Germinal center (tissue), 1 donor: ENCODE measurements at regions not wholly inside any gene's neighbourhood (a gene's known extent, or its start where the extent isn't known, plus 50 kb on each side); places are given as distances from the start of the nearest gene placed in this dataset.
"Not testable (repeated sequence)": the region's sequence is repeated elsewhere in the genome, so short reads cannot be mapped to it uniquely, and the experiment has no call there.

Source experiments
- DNase-seq: peaks from one replicate; pipeline ENCODE4 v3.0.0; 2012; ENCODE audit warnings: mixed read lengths, low spot score

- DNase-seq: no peak
These were observed 1015.2 kb upstream of the SLIT2 start for GRCh38 chr4:19236473-19236872.

- DNase-seq: no peak
These were observed 1020.7 kb upstream of the SLIT2 start for GRCh38 chr4:19230906-19231545.

- no peak for DNase-seq
These were observed 1024.0 kb upstream of the SLIT2 start for GRCh38 chr4:19227701-19228100.

DNA sequence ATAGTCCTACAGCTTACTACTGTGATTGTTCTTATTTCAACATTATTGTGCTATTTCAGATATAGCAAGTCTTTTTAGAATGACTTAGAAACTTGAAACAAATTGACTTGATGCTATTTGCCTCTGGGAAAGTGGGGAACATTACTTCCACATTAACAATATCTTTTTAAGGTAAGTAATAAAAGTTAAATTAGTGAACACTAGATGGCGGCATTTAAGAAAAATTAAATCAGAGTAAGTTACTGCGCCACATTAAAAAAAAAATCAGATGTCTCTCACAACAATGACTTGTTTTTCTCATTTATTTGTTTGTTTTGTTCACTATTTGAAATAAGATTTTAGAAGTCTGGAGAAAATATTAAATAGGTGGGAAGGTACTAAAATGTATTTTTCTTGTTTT, 1026.9 kb upstream of the SLIT2 start:
- no peak for DNase-seq

GRCh38 chr4:19216476-19216875, 1035.2 kb upstream of the SLIT2 start:
- no peak for DNase-seq

DNA sequence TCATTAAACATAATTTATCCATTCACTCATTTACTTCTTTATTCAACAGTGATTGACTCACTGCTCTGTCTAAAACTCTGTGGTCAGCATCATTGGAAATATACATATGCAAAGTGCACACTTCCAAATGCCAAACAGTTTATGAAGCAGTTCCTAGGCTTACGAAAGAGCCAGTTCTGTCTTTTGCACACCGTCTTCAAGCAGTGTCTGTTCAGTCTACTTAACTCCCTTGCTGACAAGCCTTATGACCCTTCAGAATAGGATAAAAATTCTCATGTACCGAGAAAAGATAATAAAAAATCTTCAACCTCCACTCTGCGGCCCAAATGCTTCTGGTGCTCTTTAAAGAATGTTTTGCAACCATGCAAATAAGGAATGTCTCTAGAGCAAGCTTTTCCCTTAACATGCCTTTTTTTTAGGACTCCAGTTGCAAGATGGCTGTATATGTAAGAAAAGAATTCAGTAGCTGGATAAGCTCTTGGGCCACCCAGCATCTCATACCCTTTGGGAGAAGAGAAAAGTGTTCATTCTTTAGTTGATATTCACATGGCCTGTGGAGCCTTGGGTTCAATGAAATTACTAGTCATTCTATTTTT, 1037.0 kb upstream of the SLIT2 start:
- DNase-seq: no peak

DNA sequence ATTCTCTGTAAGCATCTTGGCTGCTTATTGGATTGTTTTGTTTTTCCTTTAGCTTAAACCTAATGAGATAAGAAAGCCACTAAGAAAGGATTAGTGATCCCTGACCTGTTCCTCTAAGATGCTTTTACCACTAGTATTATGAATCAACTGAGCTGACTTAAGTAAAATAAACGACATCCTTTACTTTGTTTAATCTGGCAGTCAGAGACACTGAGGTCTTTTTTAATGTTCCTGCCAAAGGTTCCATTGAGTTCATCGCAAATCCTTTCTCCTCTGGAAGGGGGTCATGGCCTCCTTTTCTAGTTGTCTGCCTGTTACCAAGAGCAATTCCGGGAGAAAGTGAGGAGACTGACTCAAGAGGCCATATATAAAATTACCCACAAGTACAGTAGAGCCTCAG, 1038.3 kb upstream of the SLIT2 start:
- no peak for DNase-seq

- no peak for DNase-seq
These were observed 1045.9 kb upstream of the SLIT2 start for GRCh38 chr4:19205853-19206252.

DNA sequence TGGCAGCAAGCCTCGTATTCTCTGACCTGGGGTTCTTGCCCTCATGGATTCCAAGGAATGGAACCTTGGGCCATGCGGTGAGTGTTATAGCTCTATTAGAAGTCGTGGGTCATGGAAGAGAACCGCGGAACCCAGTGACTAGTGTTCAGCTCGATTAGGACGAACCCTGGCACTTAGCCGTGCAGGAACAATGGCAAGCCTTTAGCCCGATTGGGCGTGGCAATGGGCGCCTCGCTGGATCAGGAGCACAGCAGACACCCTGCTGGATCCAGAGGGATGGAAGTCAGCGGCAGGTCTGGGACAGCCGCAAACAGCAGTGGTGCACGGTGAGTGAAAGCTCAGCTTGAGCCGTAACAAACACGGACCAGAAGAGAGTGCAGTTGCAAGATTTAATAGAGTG, 1053.9 kb upstream of the SLIT2 start:
- not testable (repeated sequence) for DNase-seq

GRCh38 chr4:19195696-19196095, 1056.0 kb upstream of the SLIT2 start:
- no peak for DNase-seq

GRCh38 chr4:19194672-19195071, 1057.0 kb upstream of the SLIT2 start:
- no peak for DNase-seq

DNA sequence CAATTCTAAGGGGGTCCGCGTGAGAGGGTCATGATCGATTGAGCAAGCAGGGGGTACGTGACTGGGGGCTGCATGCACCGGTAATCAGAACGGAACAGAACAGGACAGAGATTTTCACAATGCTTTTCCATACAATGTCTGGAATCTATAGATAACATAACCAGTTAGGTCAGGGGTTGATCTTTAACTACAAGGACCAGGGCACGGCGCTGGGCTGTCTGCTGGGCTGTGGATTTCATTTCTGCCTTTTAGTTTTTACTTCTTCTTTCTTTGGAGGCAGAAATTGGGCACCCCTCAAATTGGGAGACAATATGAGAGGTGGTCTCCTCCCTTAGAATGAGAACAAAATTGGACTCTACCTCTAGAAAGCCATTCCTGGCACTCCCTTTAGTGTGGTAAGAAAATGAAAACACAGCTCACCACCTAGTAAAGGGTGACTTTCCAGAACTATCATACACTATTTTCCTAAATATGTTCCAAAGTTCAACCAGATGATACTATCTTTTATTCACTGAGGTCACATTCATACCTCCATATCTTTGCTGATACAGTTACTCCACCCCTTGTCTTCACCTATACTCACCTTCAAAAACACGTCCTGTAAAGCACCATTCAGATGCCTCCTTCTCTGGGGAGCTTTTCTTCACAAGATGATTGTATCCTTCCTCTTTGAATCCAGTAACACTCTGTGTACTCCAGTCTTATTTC, 1058.3 kb upstream of the SLIT2 start:
- no peak for DNase-seq

- no peak for DNase-seq
These were observed 1059.6 kb upstream of the SLIT2 start for GRCh38 chr4:19191979-19192650.

- DNase-seq: no peak
These were observed 1064.0 kb upstream of the SLIT2 start for GRCh38 chr4:19187691-19188090.

DNA sequence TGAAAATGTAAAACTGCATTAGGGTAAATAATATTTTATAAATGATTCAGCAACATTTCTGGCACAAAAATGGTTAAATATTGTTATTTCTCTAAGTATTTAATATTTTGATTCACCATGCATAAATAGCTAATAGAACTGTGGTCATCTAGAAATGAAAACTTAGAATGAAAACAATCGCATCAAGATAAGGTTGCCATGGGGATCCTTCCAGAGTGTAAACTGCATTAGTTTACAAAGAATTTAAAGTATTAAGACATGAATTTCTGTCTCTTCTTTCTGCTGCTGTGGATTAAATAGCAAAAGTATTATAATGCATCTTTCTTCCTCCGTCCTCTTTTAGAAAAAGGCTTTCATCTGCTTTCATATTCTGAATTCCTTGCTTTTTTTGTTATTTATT, 1064.6 kb upstream of the SLIT2 start:
- no peak for DNase-seq

DNA sequence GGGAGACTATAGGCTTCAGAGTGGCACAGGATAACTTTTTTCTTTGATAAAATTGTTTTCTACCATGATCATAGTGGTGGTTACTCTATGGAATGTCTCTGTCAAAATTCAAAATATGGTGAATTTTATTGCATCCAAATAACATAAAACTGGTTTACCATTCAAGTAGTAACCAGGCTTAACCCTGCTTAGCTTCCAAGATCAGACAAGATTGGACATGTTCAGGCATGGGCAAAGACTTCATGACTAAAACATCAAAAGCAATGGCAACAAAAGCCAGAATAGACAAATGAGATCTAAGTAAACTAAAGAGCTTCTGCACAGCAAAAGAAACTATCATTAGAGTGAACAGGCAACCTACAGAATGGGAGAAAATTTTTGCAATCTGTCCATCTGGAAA, 1070.1 kb upstream of the SLIT2 start:
- not testable (repeated sequence) for DNase-seq

DNA sequence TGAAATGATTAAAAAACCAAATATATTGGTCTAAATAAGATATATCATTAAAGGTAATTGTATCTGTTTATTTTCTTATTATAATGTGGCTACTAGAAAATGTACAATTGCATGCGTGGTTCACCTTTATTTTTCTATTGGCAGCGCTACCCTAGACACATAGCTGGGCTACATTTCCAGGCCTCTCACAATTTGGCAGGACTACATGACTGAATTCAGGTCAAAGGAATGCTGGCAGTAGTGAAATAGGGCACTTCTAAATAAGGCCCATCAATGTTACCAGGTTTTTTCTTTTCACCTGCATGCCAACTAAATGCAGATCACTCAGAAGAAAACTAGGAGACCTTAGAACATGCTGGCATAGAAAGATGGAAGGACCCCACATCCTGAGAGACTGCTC, 1072.9 kb upstream of the SLIT2 start:
- no peak for DNase-seq

- no peak for DNase-seq
These were observed 1074.1 kb upstream of the SLIT2 start for GRCh38 chr4:19177616-19178015.

DNA sequence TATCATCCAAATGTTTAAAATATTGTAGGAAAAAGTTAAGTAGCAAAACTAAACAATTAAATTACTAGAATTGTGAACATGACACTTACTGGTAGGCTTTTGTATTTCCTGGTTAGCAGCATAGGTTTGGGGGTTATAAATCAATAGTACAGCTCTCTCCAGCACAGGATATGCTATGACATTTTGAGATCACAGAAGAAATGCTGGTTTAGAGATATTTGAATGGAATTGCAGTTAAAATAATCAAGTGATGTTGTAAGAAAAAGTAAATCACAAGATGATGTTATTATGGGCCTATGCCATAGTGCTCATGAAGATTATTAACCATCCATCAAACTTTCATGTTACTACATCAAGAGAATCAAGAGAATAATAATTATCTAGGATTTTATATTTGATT, 1079.9 kb upstream of the SLIT2 start:
- DNase-seq: no peak

- DNase-seq: no peak
These were observed 1084.4 kb upstream of the SLIT2 start for GRCh38 chr4:19167311-19167710.

DNA sequence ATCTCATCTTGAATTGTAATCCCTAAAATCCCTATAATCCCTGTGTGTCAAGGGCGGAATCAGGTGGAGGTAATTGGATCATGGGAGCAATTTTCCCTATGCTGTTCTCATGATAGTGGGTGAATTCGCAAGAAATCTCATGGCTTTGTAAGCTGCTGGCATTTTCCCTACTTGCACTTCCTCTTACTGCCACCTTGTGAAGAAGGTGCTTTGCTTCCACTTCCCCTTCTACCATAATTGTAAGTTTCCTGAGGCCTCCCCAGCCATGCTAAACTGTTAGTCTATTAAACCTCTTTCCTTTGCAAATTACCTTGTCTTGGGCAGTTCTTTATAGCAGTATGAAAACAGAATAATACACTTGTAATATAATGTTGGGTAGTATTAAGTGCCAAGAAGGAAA, 1087.4 kb upstream of the SLIT2 start:
- no peak for DNase-seq

DNA sequence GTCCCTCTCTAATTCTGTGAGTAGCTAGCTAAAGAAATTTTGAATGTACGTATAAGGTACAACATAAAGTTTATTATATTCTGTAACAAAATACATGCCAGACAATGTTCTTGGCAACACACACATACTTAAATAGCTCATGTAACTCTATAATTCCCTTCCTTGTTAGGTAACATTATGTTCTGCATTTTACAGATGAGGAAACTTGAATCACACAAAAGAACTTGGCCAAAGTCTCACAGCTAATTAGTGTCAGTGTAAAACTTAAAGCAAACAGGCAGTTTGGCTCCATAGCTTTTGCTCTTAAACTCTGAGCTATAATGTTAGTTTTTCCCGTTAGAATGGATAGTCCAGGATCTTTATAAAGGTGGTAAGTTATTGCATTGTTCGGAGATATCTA, 1091.8 kb upstream of the SLIT2 start:
- DNase-seq: no peak
